ENCODE measurements at regions not wholly inside any gene's neighbourhood (a gene's known extent, or its start where the extent isn't known, plus 50 kb on each side); places are given as distances from the start of the nearest gene placed in this dataset.
A peak's percentile ranks its signal among the peaks of the same experiment; 100 is the strongest.

- no peak overlapping the region for H3K4me2 ChIP-seq (ENCODE audit: unreplicated experiment)
These were observed 128.3 kb upstream of the NUDT7 start for GRCh38 chr16:77594057-77594456.

GRCh38 chr16:77594799-77595596 is 127.3 kb upstream of the NUDT7 start:
- Histone ChIP-seq H3K9me2 (ENCODE audit: insufficient read depth) (no peaks in the 10 kb centered on the region), H3K79me2 (ENCODE audit: insufficient read depth) (no peaks in the 10 kb centered on the region), H3K4me1 (ENCODE audit: insufficient read depth) (peaks cover 14% of the 10 kb centered on the region), H3K9ac (no peak overlapping the region), H3F3A (ENCODE audit: insufficient read depth) (peaks cover 20% of the 10 kb centered on the region), H3K36me3 (ENCODE audit: low read depth) (no peaks in the 10 kb centered on the region), H2AFZ (no peak overlapping the region), H3K27me3 (replicated peaks; ENCODE audit: insufficient read depth) (peaks cover 27% of the 10 kb centered on the region), H3K4me2 (ENCODE audit: unreplicated experiment) (no peak overlapping the region), H3K4me3 (no peak overlapping the region), H3K27ac (no peak overlapping the region), H4K20me1 (ENCODE audit: insufficient read depth) (no peaks in the 10 kb centered on the region), H3K9me3 (ENCODE audit: low read depth) (no peaks in the 10 kb centered on the region)
- TF ChIP-seq EZH2phosphoT487 (IDR thresholded peaks at IDR 0.05; ENCODE audit: insufficient read depth, low read depth): no peak
- no peak for TF ChIP-seq EZH2 (IDR thresholded peaks at IDR 0.05; ENCODE audit: insufficient read depth, poor library complexity, severe bottlenecking)
- no peak for DNase-seq
- WGBS, 2 experiments (ENCODE audit: low coverage in 1 of 2, low lambda C conversion rate in 2 of 2, missing lambda C conversion rate in 2 of 2): 62 to 75% methylated on average over 9 of the region's 9 CpGs
- in situ Hi-C loops (cut with MboI): no loop called here

More at GRCh38 chr16:77594057-77594456, 128.3 kb upstream of the NUDT7 start:
- no peak for DNase-seq
- 80% methylated on average over 5 of the region's 5 CpGs for WGBS, 2 experiments (ENCODE audit: low coverage in 1 of 2, low lambda C conversion rate in 2 of 2, missing lambda C conversion rate in 2 of 2)
- H3K9me3 ChIP-seq (ENCODE audit: low read depth): no peaks in the 10 kb centered on the region
- no peak overlapping the region for H2AFZ ChIP-seq
- H3K27ac ChIP-seq: no peak overlapping the region
- H3K4me3 ChIP-seq: no peak overlapping the region
- H3K79me2 ChIP-seq (ENCODE audit: insufficient read depth): no peaks in the 10 kb centered on the region
- no peaks in the 10 kb centered on the region for H3K9me2 ChIP-seq (ENCODE audit: insufficient read depth)
- H3K4me1 ChIP-seq (ENCODE audit: insufficient read depth): peaks cover 14% of the 10 kb centered on the region
- H3F3A ChIP-seq (ENCODE audit: insufficient read depth): peaks cover 20% of the 10 kb centered on the region
- in situ Hi-C loops (cut with MboI): no loop called here
- TF ChIP-seq EZH2 (IDR thresholded peaks at IDR 0.05; ENCODE audit: insufficient read depth, poor library complexity, severe bottlenecking) (no peak), EZH2phosphoT487 (IDR thresholded peaks at IDR 0.05; ENCODE audit: insufficient read depth, low read depth) (no peak)
- H3K36me3 ChIP-seq (ENCODE audit: low read depth): no peaks in the 10 kb centered on the region
- no peaks in the 10 kb centered on the region for H4K20me1 ChIP-seq (ENCODE audit: insufficient read depth)
- H3K9ac ChIP-seq: no peak overlapping the region
- peaks cover 26% of the 10 kb centered on the region; the same call in 1 of the 2 replicates for H3K27me3 ChIP-seq (replicated peaks; ENCODE audit: insufficient read depth)

- peak; percentile 81 for DNase-seq
- Histone ChIP-seq H3K4me1 (ENCODE audit: insufficient read depth) (peaks cover 14% of the 10 kb centered on the region), H2AFZ (no peak overlapping the region), H3K36me3 (ENCODE audit: low read depth) (no peaks in the 10 kb centered on the region), H3K9me3 (ENCODE audit: low read depth) (no peaks in the 10 kb centered on the region), H3K9ac (no peak overlapping the region), H3K4me3 (no peak overlapping the region), H3K9me2 (ENCODE audit: insufficient read depth) (no peaks in the 10 kb centered on the region), H3K79me2 (ENCODE audit: insufficient read depth) (no peaks in the 10 kb centered on the region), H3K27me3 (replicated peaks; ENCODE audit: insufficient read depth) (peaks cover 22% of the 10 kb centered on the region), H3F3A (ENCODE audit: insufficient read depth) (peaks cover 20% of the 10 kb centered on the region), H3K4me2 (ENCODE audit: unreplicated experiment) (no peak overlapping the region), H3K27ac (no peak overlapping the region), H4K20me1 (ENCODE audit: insufficient read depth) (no peaks in the 10 kb centered on the region)
- TF ChIP-seq EZH2 (IDR thresholded peaks at IDR 0.05; ENCODE audit: insufficient read depth, poor library complexity, severe bottlenecking) (no peak), EZH2phosphoT487 (IDR thresholded peaks at IDR 0.05; ENCODE audit: insufficient read depth, low read depth) (peak; percentile 91; the same call in 1 of the 2 replicates)
- in situ Hi-C loops (cut with MboI): no loop called here
These were observed 126.1 kb upstream of the NUDT7 start for GRCh38 chr16:77596261-77596660.

- Histone ChIP-seq H3K9me3 (ENCODE audit: low read depth) (no peaks in the 10 kb centered on the region), H3K79me2 (ENCODE audit: insufficient read depth) (no peaks in the 10 kb centered on the region), H3K4me1 (ENCODE audit: insufficient read depth) (peaks cover 14% of the 10 kb centered on the region), H3K9ac (no peak overlapping the region), H3F3A (ENCODE audit: insufficient read depth) (peaks cover 20% of the 10 kb centered on the region), H3K27ac (no peak overlapping the region), H3K9me2 (ENCODE audit: insufficient read depth) (no peaks in the 10 kb centered on the region), H3K27me3 (replicated peaks; ENCODE audit: insufficient read depth) (peaks cover 25% of the 10 kb centered on the region), H3K36me3 (ENCODE audit: low read depth) (no peaks in the 10 kb centered on the region), H4K20me1 (ENCODE audit: insufficient read depth) (no peaks in the 10 kb centered on the region), H3K4me2 (ENCODE audit: unreplicated experiment) (no peak overlapping the region), H2AFZ (no peak overlapping the region), H3K4me3 (no peak overlapping the region)
- no peak for TF ChIP-seq EZH2phosphoT487 (IDR thresholded peaks at IDR 0.05; ENCODE audit: insufficient read depth, low read depth)
- peak; percentile 62 for DNase-seq
- in situ Hi-C loops (cut with MboI): no loop called here
These were observed 122.4 kb upstream of the NUDT7 start for GRCh38 chr16:77599793-77600415.

All from GM23248 (cell line).